GM23338 (cell line): ENCODE measurements at regions not wholly inside any gene's neighbourhood (a gene's known extent, or its start where the extent isn't known, plus 50 kb on each side); places are given as distances from the start of the nearest gene placed in this dataset.
"Not testable (repeated sequence)": the region's sequence is repeated elsewhere in the genome, so short reads cannot be mapped to it uniquely, and the experiment has no call there.

Source experiments
- ATAC-seq: fragments of 200-7000 bp; cut with Tn5 transposase; 3 replicates; pipeline ENCODE4 v1.9.1; 2020
- DNase-seq: peaks from one replicate; pipeline ENCODE4 v3.0.0-alpha.2; 2015; ENCODE audit warnings: low spot score
- H2AFZ ChIP-seq: fragments of 200-600 bp; sonication (generic); 2 replicates; pipeline ENCODE4 v1.8.0; 2016; ENCODE audit warnings: antibody characterized with exemption, mild to moderate bottlenecking, moderate library complexity
- H3F3A ChIP-seq: fragments of 200-600 bp; sonication (generic); replicated peaks from 2 replicates; pipeline ENCODE4 v1.8.0; 2017; ENCODE audit warnings: antibody characterized with exemption, mixed run types, low read depth
- H3K27ac ChIP-seq: fragments of 200-600 bp; sonication (generic); 2 replicates; pipeline ENCODE4 v1.6.1; 2016; ENCODE audit warnings: low read depth
- H3K27me3 ChIP-seq: fragments of 200-600 bp; sonication (generic); 2 replicates; pipeline ENCODE4 v1.8.0; 2016; ENCODE audit warnings: mild to moderate bottlenecking, mixed run types, moderate library complexity; ENCODE audit not compliant: insufficient read depth
- H3K36me3 ChIP-seq: fragments of 200-600 bp; sonication (generic); 2 replicates; pipeline ENCODE4 v1.8.0; 2016; ENCODE audit warnings: mild to moderate bottlenecking; ENCODE audit not compliant: insufficient read depth
- H3K4me1 ChIP-seq: fragments of 200-600 bp; sonication (generic); 2 replicates; pipeline ENCODE4 v1.8.0; 2016; ENCODE audit warnings: mild to moderate bottlenecking, moderate library complexity; ENCODE audit not compliant: insufficient read depth
- H3K4me2 ChIP-seq: fragments of 200-600 bp; sonication (generic); 2 replicates; pipeline ENCODE4 v1.7.1; 2017; ENCODE audit warnings: mixed run types
- H3K4me3 ChIP-seq: fragments of 200-600 bp; sonication (generic); 2 replicates; pipeline ENCODE4 v1.6.1; 2016; ENCODE audit warnings: mixed run types
- H3K79me2 ChIP-seq: fragments of 200-600 bp; sonication (generic); replicated peaks from 2 replicates; pipeline ENCODE4 v1.8.0; 2017; ENCODE audit warnings: mild to moderate bottlenecking; ENCODE audit not compliant: insufficient read depth
- H3K9me2 ChIP-seq: fragments of 200-600 bp; sonication (generic); 2 replicates; pipeline ENCODE4 v1.8.0; 2017; ENCODE audit not compliant: insufficient read depth
- H4K20me1 ChIP-seq: fragments of 200-600 bp; sonication (generic); replicated peaks from 2 replicates; pipeline ENCODE4 v1.8.0; 2017; ENCODE audit warnings: mild to moderate bottlenecking; ENCODE audit not compliant: insufficient read depth
- H3K27ac Mint-ChIP-seq: 2 replicates; pipeline ENCODE4 v1.8.0; 2020; ENCODE audit warnings: inconsistent platforms, mild to moderate bottlenecking, moderate library complexity, mixed read lengths
- H3K27me3 Mint-ChIP-seq: 3 replicates; pipeline ENCODE4 v1.8.0; 2022; ENCODE audit warnings: low read depth, mild to moderate bottlenecking, moderate library complexity, mixed read lengths, inconsistent platforms; ENCODE audit not compliant: insufficient read depth, poor library complexity
- H3K36me3 Mint-ChIP-seq: 3 replicates; pipeline ENCODE4 v1.8.0; 2021; ENCODE audit warnings: low read depth, mild to moderate bottlenecking, inconsistent platforms, moderate library complexity, mixed read lengths
- H3K4me1 Mint-ChIP-seq: 3 replicates; pipeline ENCODE4 v1.8.0; 2020; ENCODE audit warnings: mild to moderate bottlenecking, inconsistent platforms, mixed read lengths
- H3K4me3 Mint-ChIP-seq: 3 replicates; pipeline ENCODE4 v1.8.0; 2021; ENCODE audit warnings: moderate library complexity, mild to moderate bottlenecking, inconsistent platforms, mixed read lengths
- H3K9me3 Mint-ChIP-seq: 3 replicates; pipeline ENCODE4 v1.8.0; 2020; ENCODE audit warnings: moderate library complexity, mild to moderate bottlenecking, inconsistent platforms, mixed read lengths
- ETS1 ChIP-seq: IDR thresholded peaks from 2 replicates; pipeline ENCODE4 v1.6.1; 2016; ENCODE audit warnings: antibody characterized with exemption
- EZH2 ChIP-seq: fragments of 200-600 bp; sonication (generic); IDR thresholded peaks from one replicate; pipeline ENCODE4 v1.8.0; 2017; ENCODE audit warnings: antibody characterized with exemption, mild to moderate bottlenecking, low read depth; ENCODE audit not compliant: unreplicated experiment
- EZH2phosphoT487 ChIP-seq: fragments of 200-600 bp; sonication (generic); IDR thresholded peaks from one replicate; pipeline ENCODE4 v1.8.1; 2018; ENCODE audit warnings: antibody characterized with exemption; ENCODE audit not compliant: unreplicated experiment
- JUNB ChIP-seq: IDR thresholded peaks from one replicate; pipeline ENCODE4 v1.6.1; 2016; ENCODE audit warnings: antibody characterized with exemption; ENCODE audit not compliant: unreplicated experiment
- POLR2AphosphoS5 ChIP-seq: IDR thresholded peaks from 2 replicates; pipeline ENCODE4 v1.6.1; 2016; ENCODE audit warnings: antibody characterized with exemption, low read depth
- STAT1 ChIP-seq: IDR thresholded peaks from one replicate; pipeline ENCODE4 v1.6.1; 2016; ENCODE audit warnings: antibody characterized with exemption; ENCODE audit not compliant: unreplicated experiment
- ZNF114 ChIP-seq: fragments of 250-450 bp; sonication (Bioruptor Pico); IDR thresholded peaks from 2 replicates; pipeline ENCODE4 v1.5.0; 2020; ENCODE audit warnings: mild to moderate bottlenecking, moderate library complexity
- ZNF331 ChIP-seq: fragments of 250-450 bp; sonication (Bioruptor Pico); IDR thresholded peaks from 2 replicates; pipeline ENCODE4 v1.5.0; 2020; ENCODE audit warnings: low read depth, mild to moderate bottlenecking, moderate library complexity
- ZNF462 ChIP-seq: fragments of 250-450 bp; sonication (Bioruptor Pico); IDR thresholded peaks from 2 replicates; pipeline ENCODE4 v1.5.0; 2020; ENCODE audit warnings: mild to moderate bottlenecking, moderate library complexity

- H3K4me1 Mint-ChIP-seq: peaks cover 5% of the 10 kb centered on the region; the same call in 2 of the 3 replicates
- TF ChIP-seq ZNF462 (CRISPR knock-in tag) (no peak), ETS1 (no peak), EZH2phosphoT487 (no peak), JUNB (no peak), ZNF331 (CRISPR knock-in tag) (no peak), EZH2 (no peak), STAT1 (no peak), ZNF114 (CRISPR knock-in tag) (no peak), POLR2AphosphoS5 (no peak)
Observed at GRCh38 chr7:7035851-7036250, 146.5 kb upstream of the C1GALT1 start.

DNA sequence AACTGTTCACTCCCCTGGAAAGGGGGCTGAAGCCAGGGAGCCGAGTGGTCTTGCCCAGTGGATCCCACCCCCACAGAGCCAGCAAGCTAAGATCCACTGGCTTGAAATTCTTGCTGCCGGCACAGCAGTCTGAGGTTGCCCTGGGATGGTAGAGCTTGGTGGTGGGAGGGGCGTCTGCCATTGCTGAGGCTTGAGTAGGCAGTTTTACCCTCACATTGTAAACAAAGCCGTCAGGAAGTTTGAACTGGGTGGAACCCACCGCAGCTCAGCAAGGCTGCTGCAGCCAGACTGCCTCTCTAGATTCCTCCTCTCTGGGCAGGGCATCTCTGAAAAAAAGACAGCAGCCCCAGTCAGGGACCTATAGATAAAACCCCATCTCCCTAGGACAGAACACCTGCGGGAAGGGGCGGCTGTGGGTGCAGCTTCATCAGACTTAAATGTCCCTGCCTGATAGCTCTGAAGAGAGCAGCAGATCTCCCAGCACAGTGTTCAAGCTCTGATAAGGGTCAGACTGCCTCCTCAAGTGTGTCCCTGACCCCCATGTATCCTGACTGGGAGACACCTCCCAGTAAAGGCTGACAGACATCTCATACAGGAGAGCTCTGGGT is 140.0 kb upstream of the C1GALT1 start:
- not testable (repeated sequence) for DNase-seq, H3K36me3 Mint-ChIP-seq, H3K4me1 ChIP-seq, H3K9me3 Mint-ChIP-seq, H3K27me3 Mint-ChIP-seq, H3K36me3 ChIP-seq, ATAC-seq, H3K4me3 ChIP-seq, H2AFZ ChIP-seq, H3K27ac ChIP-seq, H4K20me1 ChIP-seq, H3K79me2 ChIP-seq, H3K27ac Mint-ChIP-seq, H3K4me1 Mint-ChIP-seq, H3K9me2 ChIP-seq, H3K4me2 ChIP-seq, H3K4me3 Mint-ChIP-seq, H3F3A ChIP-seq, H3K27me3 ChIP-seq

More at GRCh38 chr7:7035851-7036250, 146.5 kb upstream of the C1GALT1 start:
- H3K27ac ChIP-seq: no peak overlapping the region
- H2AFZ ChIP-seq: no peak overlapping the region
- H3K27me3 ChIP-seq: no peaks in the 10 kb centered on the region
- peaks cover 9% of the 10 kb centered on the region; the same call in 1 of the 2 replicates for H3K9me2 ChIP-seq
- no peak overlapping the region for H3K4me3 ChIP-seq
- DNase-seq (no peak), ATAC-seq (no peak)
- no peak overlapping the region for H3K27ac Mint-ChIP-seq
- H4K20me1 ChIP-seq: no peaks in the 10 kb centered on the region
- no peaks in the 10 kb centered on the region for H3K4me1 ChIP-seq
- no peak overlapping the region for H3K4me2 ChIP-seq
- H3K9me3 Mint-ChIP-seq: no peaks in the 10 kb centered on the region
- no peaks in the 10 kb centered on the region for H3K27me3 Mint-ChIP-seq
- H3K36me3 ChIP-seq: no peaks in the 10 kb centered on the region
- no peaks in the 10 kb centered on the region for H3K79me2 ChIP-seq
- H3K36me3 Mint-ChIP-seq: no peaks in the 10 kb centered on the region
- H3K4me3 Mint-ChIP-seq: no peak overlapping the region
- no peaks in the 10 kb centered on the region for H3F3A ChIP-seq
